Stimulated activated CD4-positive, alpha-beta T cell treated with anti-CD3 and anti-CD28 coated beads, Interleukin-2, amount 100 ng/mL, for 4 hours (primary cell): ENCODE measurements at regions not wholly inside any gene's neighbourhood (a gene's known extent, or its start where the extent isn't known, plus 50 kb on each side); places are given as distances from the start of the nearest gene placed in this dataset.
"Not testable (repeated sequence)": the region's sequence is repeated elsewhere in the genome, so short reads cannot be mapped to it uniquely, and the experiment has no call there.

Experiments used
- DNase-seq: peaks from one replicate; pipeline ENCODE4 v3.0.0-alpha.2; 2020; ENCODE audit warnings: low read depth

DNA sequence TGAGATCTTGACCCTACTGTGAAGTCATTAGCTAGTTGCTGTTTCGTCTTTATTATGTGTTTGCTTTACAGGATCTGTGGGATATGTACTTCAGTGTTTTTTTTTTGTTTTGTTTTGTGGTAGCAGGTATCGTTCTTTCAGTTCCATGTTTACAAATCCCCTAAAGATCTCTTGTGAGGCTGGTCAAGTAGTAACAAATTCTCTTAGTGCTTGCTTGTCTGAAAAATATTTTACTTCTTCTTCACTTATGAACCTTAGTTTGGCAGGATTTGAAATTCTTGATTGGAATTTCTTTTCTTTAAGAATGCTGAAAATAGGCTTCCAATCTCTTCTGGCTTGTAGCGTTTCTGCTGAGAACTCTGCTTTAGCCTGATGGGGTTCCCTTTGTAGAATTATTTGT lies 235.8 kb upstream of the ALCAM start:
- DNase-seq, result no peak

DNA sequence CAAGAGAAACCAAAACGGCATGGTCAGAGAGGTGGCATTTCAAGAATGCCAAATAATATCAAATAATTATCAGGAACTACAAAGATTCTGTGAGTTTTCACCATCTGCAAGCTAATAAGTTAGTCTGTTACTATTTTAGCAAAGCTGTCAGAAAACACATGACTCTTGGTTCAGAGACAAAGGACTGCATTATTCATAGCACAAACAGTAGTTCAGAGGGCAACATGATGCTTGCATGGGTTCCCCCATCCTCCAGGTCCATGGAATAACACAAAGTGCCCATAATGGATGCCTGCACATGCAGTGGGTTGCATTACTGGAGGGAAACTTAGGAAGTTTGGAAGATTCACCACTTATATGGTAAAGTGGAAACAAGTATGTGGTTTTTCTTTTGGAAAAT lies 228.8 kb upstream of the ALCAM start:
- no peak for DNase-seq

DNA sequence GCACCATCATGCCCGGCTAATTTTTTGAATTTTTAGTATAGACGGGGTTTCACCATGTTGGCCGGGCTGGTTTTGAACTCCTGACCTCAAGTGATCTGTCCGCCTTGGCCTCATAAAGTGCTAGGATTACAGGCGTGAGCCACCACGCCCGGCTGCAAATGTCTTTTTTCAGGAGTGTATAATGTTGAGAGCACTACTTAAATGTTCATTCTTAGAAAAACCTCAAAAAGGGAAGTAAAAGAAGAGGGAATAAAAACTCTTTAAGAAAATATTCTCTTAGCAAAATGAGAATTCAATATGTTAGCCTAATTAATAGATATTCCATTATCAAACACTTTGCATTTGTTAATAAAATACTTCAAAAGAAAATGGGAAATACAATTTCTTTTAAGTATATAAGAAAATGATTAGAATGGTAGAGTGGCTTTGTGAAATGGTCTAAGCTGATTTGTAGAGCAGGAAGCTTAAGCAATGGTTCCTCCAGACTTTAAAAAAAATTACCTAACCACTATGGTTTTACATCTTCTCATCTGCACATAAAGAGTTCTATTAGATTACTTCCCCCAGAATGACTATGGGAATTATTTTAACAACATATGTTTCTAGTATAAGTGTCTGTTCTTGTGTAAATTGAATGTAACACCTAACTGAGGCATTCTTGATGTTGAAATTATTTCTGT lies 226.7 kb upstream of the ALCAM start:
- no peak for DNase-seq

DNA sequence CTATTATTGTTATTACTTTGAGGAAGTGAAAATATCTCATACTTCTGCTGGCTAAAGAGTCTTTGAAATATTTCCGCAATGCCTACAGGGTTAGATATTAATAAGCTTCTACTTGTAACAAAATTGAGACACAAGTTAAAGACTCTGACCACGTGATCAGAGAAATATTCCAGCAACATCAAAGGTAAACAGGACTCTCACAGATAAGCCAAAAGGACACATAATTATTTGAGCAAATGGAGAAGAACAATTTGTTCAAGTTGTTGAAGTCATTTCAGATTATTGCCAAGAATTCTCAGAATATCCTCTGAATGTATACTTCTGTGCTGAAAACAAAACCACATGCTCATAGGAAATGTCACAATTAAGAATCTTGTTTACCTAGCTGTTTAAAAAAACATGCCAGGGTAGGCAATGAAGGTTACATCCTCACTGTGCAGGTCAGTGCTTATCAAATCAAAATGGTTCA lies 225.8 kb upstream of the ALCAM start:
- DNase-seq, result no peak

DNA sequence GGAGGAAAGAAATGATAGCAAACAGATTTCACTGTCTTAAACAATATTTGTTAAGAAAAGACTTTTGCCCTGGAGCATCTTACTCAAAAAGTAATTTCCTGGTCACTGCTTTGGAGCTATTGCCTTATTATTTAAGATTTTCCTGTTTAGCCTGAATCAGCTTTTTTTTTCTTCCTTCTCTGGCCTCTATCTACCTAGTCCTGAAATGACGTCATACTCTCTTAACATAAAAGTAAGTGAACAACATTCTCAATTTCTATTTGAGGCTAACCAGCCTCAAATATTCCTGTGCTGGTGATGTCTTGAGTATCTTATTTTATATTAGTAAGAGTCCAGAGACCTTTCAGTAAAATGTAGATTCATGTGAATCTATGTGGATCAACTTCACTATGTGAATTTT lies 221.9 kb upstream of the ALCAM start:
- DNase-seq, result no peak

DNA sequence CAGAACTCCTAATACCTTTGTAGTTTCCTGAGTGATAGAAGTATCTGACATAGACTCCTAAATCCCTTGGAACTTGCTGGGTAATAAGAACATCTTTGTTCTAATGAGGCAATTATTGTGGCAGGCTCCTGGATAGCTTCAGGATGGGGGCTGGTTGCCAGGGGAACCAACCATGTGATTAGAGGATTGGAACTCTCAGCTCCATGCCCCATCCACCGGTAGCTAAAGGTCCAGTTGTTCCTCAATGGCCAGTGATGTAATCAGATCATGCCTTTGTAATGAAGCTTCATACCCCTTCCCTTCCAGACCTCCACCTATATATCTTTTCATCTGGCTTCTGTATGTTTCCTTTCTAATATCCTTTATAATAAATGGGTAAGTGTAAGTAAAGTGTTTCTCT lies 221.2 kb upstream of the ALCAM start:
- DNase-seq, result no peak

DNA sequence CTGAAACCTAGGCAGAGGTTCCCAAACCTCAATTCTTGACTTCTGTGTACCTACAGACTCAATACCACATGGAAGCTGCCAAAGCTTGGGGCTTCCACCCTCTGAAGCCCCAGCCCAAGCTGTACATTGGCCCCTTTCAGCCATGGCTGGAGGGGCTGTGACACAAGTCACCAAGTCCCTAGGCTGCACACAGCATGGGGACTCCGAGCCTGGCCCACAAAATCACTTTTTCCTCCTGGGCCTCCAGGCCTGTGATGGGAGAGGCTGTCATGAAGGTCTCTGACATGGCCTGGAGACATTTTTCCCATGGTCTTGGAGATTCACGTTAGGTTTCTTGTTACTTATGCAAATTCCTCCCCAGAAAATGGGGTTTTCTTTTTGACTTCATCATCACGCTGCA lies 217.5 kb upstream of the ALCAM start:
- DNase-seq, result not testable (repeated sequence)

DNA sequence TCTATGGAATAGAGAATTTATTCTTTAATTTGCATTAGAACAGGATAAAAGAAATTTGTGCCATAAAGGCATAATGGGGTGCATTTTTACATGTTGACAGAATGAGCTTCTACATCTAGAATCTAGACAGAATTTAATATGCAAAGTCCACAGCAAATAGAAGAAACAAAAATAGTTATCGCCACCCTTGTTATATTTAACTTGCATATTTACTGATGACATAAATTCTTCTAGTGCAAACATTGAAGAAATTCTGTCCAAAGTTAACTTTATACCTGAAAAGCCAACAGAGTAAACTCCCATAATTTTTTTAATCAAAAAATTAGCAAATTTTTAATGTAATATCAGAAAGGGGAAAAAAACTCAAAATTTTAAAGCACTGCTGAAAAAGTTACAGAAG lies 213.7 kb upstream of the ALCAM start:
- no peak for DNase-seq

DNA sequence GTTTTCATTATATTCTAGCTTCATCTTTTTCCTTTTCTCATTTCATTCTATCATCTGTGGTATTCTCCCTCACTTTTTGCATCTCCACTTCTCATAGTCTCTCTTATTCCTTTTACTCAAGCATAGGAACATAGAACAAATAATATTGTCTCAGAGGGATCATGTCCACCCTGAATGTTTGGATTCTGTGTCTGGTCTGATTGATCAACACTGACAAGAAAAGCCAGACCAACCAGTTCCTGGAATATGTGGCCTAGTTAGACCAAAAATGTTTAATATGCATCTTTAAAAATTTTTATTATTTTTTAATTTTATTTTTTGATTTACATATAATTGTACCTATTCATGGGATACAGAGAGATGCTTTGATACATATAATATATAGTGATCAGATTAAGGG lies 212.0 kb upstream of the ALCAM start:
- no peak for DNase-seq

DNA sequence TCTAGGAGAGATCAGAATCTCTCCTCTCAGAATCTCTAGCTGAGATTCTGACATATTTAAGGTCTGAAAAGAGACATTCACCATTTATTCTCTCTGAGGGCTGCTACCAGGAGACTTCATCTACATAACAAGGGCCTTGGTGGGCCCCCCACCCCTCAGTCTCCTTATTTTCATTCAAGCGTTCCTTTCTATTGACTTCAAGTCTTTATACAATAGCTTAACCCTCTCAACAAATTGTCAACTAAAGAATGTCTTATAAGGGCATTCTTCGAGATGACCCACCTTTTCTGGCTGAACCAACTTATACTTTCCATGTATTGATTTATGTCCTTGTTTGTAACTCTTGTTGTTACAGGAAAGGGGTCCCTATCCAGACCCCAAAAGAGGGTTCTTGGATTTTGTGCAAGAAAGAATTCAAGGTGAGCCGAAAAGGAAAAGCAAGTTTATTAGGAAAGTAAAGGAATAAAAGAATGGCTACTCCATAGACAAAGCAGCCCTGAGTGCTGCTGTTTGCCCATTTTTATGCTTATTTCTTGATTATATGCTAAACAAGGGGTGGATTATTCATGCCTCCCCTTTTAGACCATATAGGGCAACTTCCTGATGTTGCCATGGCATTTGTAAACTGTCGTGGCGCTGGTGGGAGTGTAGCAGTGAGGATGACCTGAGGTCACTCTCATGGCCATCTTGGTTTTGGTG lies 209.5 kb upstream of the ALCAM start:
- no peak for DNase-seq

DNA sequence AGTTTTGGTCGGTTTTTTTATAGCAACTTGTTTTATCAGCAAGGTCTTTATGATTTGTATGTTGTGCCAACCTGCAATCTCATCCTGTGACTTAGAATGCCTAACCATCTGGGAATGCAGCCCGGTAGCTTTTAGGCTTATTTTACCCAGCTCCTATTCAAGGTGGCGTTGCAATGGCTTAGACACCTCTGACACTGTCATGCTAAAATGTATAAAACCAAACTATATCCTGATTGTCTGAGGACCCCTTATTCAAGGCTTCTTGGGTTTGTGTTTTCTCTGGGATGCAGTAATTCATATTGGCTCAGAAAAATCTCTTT lies 209.0 kb upstream of the ALCAM start:
- no peak for DNase-seq

DNA sequence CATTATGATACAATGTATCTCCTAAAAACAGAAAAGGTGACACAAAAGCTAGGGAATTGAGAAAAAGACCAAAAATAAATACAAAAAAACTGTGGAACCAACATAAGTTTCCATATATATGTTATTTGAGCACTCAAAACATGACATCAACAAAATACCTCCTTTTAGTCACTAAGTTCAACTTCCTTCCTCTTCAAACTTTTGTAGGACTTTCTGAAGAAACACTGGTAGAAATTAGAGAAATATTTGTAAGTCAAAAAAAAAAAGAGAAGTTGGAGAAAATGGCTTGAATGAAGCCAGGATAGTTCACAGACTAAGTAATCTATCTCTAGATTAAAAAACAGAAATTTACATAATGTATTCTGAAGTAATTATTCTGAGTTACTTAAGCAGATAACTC lies 208.4 kb upstream of the ALCAM start:
- DNase-seq, result no peak

DNA sequence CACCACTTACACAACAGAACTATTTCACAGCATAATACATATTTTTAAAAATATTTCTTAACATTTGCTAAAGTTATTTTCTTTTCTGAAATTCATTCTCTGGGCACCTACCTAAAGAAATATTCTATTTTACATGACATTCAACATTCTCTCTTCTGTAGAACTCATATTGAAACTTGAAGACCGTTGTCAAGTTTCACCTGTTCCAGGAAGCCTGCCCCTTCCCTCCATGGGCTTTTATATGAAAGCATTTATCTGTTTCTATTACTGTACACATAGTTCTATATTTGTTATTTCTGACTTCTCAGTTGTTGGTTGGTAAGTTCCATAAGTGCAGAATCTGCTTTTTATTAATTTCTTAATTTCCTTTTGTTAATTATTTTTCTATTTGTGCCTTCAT lies 204.3 kb upstream of the ALCAM start:
- no peak for DNase-seq

DNA sequence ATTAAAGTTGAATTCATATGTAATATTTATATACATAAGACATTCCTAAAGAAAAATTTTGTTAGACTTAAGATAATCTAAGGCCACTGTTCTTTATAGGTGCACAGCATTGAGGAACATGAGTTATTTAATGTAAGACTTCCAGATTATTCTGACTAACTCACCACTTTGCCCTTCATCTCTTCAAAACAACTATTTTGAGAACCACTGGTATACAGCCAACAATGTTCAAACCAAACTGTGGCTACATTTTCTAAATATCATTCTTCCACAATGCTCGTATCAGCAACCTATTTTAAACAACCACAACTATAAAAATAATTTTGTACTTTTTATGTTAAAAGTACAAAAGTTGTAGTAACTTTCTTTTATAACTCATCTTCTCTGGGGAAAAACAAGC lies 199.8 kb upstream of the ALCAM start:
- no peak for DNase-seq

DNA sequence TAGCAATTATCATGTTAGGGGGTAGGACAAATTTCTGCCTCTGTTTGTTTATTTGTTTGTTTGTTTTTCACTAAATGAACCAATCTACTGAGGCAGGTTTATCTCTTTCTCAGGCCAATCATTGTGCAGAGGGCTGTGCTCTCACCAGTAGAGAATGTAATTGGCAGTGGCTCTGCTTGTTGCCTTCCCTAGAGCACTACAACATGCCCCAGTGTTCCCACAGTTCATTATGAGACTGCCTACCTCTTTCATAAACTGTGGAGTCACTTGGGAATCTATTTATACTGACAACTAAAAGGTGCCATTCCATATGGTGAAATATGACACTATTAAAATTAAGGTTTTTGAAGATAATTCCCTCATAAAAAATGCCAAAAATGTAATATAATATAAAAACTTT lies 196.3 kb upstream of the ALCAM start:
- no peak for DNase-seq

DNA sequence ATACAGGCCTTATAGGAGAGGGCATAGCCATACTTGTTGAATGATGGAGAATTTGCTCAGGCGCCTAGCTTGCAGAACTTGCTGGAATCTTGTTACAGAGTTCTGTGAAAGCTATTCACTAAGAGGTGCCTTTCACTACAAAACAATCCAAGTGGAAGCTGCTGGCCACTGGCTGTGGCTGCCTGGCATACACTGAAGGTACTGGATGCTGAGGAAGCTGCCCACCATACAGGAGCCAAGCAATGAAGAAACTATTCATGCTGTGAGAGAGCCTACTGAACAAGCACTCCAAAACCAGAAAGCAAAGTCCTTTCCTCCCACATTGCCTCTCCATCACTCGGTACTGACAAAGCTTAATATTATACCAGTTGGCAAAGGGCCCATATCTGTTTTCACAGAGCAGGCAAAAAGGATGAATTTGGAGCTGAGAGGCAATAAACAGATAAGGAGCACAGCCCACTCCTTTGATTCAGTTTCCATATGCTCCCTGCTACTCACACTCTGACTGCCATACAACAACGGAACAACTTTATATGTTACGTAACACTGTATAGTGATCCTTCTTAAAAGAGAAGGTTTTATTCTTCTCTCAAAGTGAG lies 192.6 kb upstream of the ALCAM start:
- DNase-seq, result no peak

DNA sequence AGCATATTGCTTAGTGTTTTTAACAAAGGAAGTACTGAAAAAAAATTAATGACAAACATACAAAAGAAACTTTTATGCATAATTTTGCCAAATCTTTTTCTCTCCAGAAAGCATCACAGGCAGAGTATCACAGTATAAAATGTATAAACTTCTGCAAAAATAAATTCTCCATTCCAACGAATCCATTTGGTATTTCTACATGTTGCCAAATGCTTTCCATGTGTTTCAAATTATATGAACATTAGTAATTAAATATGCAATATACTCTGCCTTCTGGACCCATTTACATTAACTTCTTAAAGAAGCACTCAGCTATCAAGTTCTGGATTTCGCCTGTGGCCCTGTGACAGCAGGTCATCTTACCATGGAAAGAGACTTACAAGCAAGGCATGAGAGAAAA lies 189.1 kb upstream of the ALCAM start:
- DNase-seq, result no peak

DNA sequence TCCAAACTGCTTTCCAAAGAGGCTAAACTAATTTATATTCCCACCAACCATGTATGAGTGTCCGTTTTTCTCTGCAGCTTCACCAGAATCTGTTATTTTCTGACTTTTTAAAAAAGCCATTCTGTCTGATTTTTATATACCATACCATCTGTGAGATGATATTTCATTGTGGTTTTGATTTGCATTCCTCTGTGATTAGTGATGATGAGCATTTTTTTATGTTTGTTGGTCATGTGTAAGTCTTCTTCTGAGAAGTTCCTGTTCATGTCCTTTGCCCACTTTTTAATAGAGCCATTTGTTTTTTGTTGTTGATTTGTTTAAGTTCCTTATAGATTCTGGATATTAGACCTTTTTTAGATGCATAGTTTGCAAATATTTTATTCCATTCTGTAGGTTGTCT lies 179.4 kb upstream of the ALCAM start:
- no peak for DNase-seq

DNA sequence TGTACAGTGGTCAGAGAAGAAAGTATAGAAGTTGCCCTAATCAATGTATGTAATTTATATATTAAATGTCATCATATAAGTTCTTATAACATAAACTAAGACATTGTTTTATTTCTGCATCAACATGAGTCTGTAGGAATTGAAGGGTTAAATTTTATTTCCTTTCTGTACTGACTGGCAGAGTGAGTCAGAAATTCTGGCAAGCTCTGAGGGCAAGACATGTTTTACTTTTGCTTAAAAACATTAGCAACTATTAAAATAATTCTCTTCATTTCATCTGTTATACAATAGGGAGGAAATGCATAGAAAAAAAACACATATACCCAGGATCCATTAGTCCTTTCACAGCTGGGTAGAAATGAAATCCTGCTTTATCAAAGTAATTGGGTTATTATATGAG lies 171.4 kb upstream of the ALCAM start:
- no peak for DNase-seq

DNA sequence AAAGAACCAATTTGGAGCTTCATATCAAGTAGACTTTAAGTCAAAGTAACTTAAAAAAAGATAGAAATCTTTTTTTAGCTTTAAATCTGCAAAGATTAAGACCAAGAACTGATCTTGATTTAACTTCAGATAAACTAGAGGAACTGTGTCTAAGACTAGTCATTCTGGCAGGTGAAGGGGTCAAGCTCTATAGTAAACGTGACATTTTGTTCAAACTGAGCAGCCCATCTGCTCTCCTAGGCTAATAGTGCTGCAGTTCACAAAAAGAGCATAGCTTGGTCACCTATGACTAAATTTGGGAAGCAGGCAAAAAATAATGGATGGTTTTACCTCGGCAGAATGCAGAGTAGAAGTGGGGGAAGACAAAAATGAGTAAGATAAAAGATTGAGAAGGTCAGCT lies 168.8 kb upstream of the ALCAM start:
- DNase-seq, result no peak

DNA sequence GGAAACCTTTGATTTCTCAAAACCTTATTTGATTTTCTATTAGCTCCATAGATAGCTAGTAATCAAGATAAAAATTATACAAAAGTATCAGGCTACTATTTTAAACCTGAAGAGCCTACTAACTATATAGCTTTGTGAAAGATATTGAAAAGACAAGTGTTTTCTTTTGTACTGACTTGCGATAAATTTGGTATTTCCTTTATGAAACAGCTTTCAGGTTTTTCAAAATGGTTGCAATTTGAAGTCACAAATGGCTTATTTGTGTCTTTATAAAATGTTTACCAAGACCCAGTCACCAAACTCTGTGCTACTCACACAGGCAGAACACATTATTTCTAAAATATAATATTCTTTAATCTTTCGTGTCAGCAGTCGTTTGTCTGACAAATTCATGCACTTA lies 167.5 kb upstream of the ALCAM start:
- no peak for DNase-seq

DNA sequence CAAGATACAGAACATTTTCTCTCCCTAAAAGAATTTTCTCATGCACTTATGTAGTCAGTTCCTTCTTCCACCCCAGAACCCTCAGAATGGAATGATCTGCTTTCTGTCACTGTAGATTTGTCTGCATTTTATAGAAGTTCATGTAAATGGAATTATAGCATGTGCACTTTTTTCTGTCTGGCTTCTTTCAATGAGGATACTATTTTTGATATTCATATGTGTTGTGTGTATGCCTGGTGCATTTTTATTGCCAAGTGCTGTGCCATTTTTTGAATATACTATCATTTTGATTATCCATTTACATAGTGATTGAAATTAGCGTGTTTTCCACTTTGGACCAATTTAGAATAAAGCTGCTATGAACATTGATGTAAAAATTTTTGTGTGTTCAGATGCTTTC lies 156.6 kb upstream of the ALCAM start:
- no peak for DNase-seq

DNA sequence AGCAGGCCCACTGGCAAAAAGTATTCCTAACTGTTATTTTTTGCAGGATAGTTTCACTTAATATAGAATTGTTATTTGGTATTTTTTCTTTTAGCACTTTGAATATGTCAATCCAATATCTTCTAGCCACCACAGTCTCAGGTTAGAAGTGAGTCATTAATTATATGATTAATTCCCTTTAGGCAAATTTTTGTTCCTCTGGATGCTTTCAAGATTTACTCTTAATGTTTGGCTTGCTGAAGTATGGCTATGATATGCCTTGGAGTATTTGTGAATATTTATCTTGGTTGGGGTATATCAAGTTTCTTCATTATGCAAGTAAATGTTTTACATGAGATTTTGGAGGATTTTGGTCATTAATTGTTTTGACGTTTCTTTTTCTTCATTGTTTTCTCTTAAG lies 152.1 kb upstream of the ALCAM start:
- no peak for DNase-seq

DNA sequence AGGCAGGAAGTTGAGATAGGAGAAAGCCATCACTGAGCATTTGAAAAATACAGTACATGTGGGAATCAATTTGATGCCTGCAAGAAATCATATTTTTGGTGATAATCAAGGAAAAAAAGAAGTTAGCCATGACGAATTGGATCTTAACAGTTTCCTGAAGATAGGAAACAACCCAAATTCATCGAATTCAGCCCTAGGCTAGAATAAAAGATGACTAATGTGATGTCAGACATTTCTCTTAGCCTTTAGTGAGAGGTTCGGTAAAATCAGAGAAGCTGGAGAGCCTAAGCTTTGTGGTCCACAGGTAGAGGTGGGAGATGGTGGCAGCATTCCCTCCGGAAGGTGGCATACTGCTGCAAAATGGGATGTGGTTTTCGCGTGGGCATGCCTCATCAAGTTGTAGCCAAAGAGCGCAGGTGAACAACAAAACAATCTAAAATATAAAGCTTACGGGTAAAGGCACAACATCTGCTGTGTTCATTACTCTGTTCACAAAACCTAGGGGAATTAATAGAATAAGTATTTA lies 144.1 kb upstream of the ALCAM start:
- no peak for DNase-seq
